GM12864 (cell line): ENCODE measurements at regions not wholly inside any gene's neighbourhood (a gene's known extent, or its start where the extent isn't known, plus 50 kb on each side); places are given as distances from the start of the nearest gene placed in this dataset.

ENCODE experiments used
- DNase-seq: peaks from one replicate; pipeline ENCODE4 v3.0.0-alpha.2; 2011; ENCODE audit warnings: low read depth
- H3K4me3 ChIP-seq: 2 replicates; pipeline ENCODE4 v1.5.1; 2011; ENCODE audit warnings: mild to moderate bottlenecking, low read depth, low read length, control low read depth
- TF ChIP-seq, protein P1 (sequence below): IDR thresholded peaks from 2 replicates; pipeline ENCODE4 v1.5.1; 2011; ENCODE audit warnings: low read depth, mild to moderate bottlenecking, moderate library complexity, low read length, control low read depth, inconsistent platforms; ENCODE audit errors: missing control alignments

- no peak for DNase-seq
- TF ChIP-seq, protein P1, sequence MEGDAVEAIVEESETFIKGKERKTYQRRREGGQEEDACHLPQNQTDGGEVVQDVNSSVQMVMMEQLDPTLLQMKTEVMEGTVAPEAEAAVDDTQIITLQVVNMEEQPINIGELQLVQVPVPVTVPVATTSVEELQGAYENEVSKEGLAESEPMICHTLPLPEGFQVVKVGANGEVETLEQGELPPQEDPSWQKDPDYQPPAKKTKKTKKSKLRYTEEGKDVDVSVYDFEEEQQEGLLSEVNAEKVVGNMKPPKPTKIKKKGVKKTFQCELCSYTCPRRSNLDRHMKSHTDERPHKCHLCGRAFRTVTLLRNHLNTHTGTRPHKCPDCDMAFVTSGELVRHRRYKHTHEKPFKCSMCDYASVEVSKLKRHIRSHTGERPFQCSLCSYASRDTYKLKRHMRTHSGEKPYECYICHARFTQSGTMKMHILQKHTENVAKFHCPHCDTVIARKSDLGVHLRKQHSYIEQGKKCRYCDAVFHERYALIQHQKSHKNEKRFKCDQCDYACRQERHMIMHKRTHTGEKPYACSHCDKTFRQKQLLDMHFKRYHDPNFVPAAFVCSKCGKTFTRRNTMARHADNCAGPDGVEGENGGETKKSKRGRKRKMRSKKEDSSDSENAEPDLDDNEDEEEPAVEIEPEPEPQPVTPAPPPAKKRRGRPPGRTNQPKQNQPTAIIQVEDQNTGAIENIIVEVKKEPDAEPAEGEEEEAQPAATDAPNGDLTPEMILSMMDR = no peak
These were observed 302.0 kb downstream of the ALDH8A1 start for GRCh38 chr6:134647861-134648260.

DNA sequence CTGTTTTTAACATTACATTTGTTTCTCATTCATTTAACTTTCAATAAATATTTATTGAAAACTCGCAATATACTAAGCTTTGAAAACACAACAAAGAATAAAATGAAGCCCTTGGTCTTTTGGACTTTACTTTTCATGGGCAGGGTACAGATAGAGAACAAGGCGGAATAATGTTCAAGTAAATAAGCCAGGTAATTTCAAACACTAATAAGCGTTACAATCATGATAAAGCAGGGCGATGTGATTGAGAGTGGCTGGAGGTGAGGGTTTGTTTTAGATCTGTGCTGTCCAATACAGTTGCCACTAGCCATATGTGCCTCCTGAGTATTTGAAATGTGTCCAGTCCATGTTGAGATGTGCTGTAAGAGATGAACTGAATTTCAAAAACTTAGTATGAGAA lies 307.1 kb downstream of the ALDH8A1 start:
- TF ChIP-seq, protein P1 = no peak

More at GRCh38 chr6:134647861-134648260, 302.0 kb downstream of the ALDH8A1 start:
- no peak overlapping the region for H3K4me3 ChIP-seq

DNA sequence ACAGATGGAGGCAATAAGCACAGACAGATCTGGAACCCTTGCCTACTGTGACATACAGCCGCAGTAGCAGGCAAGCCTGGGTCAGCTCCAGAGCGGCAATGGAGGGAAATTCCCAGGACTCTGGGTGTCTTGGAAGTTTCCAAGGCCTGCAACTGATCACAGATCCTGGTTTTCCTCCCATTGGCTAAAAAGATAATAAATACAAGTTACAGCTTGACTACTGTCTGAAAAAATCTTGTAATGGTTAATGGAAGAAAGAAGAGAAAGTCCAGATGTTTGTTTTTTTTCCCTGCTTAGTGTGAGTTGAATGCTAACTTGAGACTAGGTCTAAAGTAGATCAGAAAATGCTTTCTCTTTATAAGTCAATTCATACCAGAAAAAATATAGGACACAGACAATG lies 307.6 kb downstream of the ALDH8A1 start:
- TF ChIP-seq, protein P1 = no peak
- DNase-seq = no peak
- H3K4me3 ChIP-seq = no peak overlapping the region

More for the DNA sequence above, 307.1 kb downstream of the ALDH8A1 start:
- no peak overlapping the region for H3K4me3 ChIP-seq
- no peak for DNase-seq

- TF ChIP-seq, protein P1 = peak; percentile 94
- peak; percentile 50 for DNase-seq
- H3K4me3 ChIP-seq = no peak overlapping the region
These were observed 308.9 kb downstream of the ALDH8A1 start for GRCh38 chr6:134640975-134641429.

DNA sequence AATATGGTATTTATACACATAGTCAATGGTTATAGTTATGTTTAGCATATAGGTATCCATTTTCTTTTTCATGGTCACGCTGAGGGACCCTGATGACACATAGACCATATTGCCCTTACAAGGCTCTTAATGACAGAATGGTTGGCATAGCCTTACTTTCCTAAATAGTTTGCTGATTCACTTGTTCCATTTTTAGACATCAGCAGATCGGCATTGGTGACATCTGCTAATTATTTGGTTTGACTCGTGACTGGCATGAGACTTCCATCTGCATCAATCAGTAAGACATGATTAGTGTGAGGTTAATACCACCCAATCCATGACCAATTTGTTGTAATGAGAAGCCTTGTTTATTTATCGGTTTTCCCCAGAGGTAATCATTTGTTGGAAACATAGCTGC lies 309.7 kb downstream of the ALDH8A1 start:
- DNase-seq = no peak
- TF ChIP-seq, protein P1 = no peak
- H3K4me3 ChIP-seq = no peak overlapping the region

- TF ChIP-seq, protein P1 = no peak
These were observed 312.0 kb downstream of the ALDH8A1 start for GRCh38 chr6:134637847-134638437.

GRCh38 chr6:134637282-134637681 lies 312.6 kb downstream of the ALDH8A1 start:
- H3K4me3 ChIP-seq = no peak overlapping the region
- DNase-seq = no peak
- TF ChIP-seq, protein P1 = no peak

More at GRCh38 chr6:134637847-134638437, 312.0 kb downstream of the ALDH8A1 start:
- H3K4me3 ChIP-seq = no peak overlapping the region
- DNase-seq = no peak
